GM12878 (cell line): ENCODE measurements at regions not wholly inside any gene's neighbourhood (a gene's known extent, or its start where the extent isn't known, plus 50 kb on each side); places are given as distances from the start of the nearest gene placed in this dataset.

Experiments
- ATF3 ChIP-seq: IDR thresholded peaks from 2 replicates; pipeline ENCODE4 v1.6.1; 2011; ENCODE audit warnings: low read depth, mild to moderate bottlenecking, low read length, moderate library complexity, borderline replicate concordance; ENCODE audit errors: extremely low read depth
- DPF2 ChIP-seq: fragments of 450-650 bp; IDR thresholded peaks from 2 replicates; pipeline ENCODE4 v1.6.1; 2017; ENCODE audit warnings: mild to moderate bottlenecking
- ESRRA ChIP-seq: IDR thresholded peaks from 2 replicates; pipeline ENCODE4 v1.6.1; 2012; ENCODE audit warnings: mild to moderate bottlenecking, low read length, improper control_type of control experiment
- ETV6 ChIP-seq, 2 experiments: fragments of 450-650 bp in 1 of 2; IDR thresholded peaks in 1 of 2; conservative IDR thresholded peaks in 1 of 2; 2 replicates each; pipeline ENCODE4 v1.6.1; 2014; ENCODE audit warnings: antibody characterized with exemption in 1 of 2, borderline replicate concordance in 1 of 2, low read depth in 1 of 2, mild to moderate bottlenecking in 1 of 2, moderate library complexity in 1 of 2
- HDAC6 ChIP-seq: fragments of 200-600 bp; sonication (generic); IDR thresholded peaks from one replicate; pipeline ENCODE4 v1.8.0; 2017; ENCODE audit warnings: antibody characterized with exemption; ENCODE audit not compliant: unreplicated experiment
- IRF3 ChIP-seq: fragments of 450-650 bp; IDR thresholded peaks from 2 replicates; pipeline ENCODE4 v1.6.1; 2014; ENCODE audit warnings: mild to moderate bottlenecking
- KDM1A ChIP-seq: fragments of 200-600 bp; sonication (generic); IDR thresholded peaks from 2 replicates; pipeline ENCODE4 v1.6.1; 2016; ENCODE audit warnings: borderline replicate concordance
- MTA2 ChIP-seq: fragments of 450-650 bp; IDR thresholded peaks from 2 replicates; pipeline ENCODE4 v1.6.1; 2016; ENCODE audit warnings: low read depth, mild to moderate bottlenecking, moderate library complexity
- NFYA ChIP-seq: IDR thresholded peaks from 2 replicates; pipeline ENCODE4 v1.6.1; 2011; ENCODE audit warnings: low read depth, mild to moderate bottlenecking, low read length, improper control_type of control experiment, borderline replicate concordance
- NRF1 ChIP-seq: conservative IDR thresholded peaks from 2 replicates; pipeline ENCODE4 v1.6.1; 2011; ENCODE audit warnings: mild to moderate bottlenecking, low read depth, low read length, improper control_type of control experiment
- PAX8 ChIP-seq: fragments of 450-650 bp; IDR thresholded peaks from 2 replicates; pipeline ENCODE4 v1.6.1; 2017; ENCODE audit warnings: mild to moderate bottlenecking, moderate library complexity
- PKNOX1 ChIP-seq: fragments of 450-650 bp; IDR thresholded peaks from 2 replicates; pipeline ENCODE4 v1.6.1; 2016; ENCODE audit warnings: mild to moderate bottlenecking
- RB1 ChIP-seq: fragments of 450-650 bp; formaldehyde crosslinking; IDR thresholded peaks from 2 replicates; pipeline ENCODE4 v1.6.1; 2017; ENCODE audit warnings: mild to moderate bottlenecking, borderline replicate concordance
- RELA ChIP-seq: fragments of 450-650 bp; IDR thresholded peaks from 2 replicates; pipeline ENCODE4 v1.8.0; 2014; ENCODE audit warnings: borderline replicate concordance; ENCODE audit not compliant: partially characterized antibody
- RELB ChIP-seq: fragments of 450-650 bp; IDR thresholded peaks from 2 replicates; pipeline ENCODE4 v1.6.1; 2017; ENCODE audit warnings: low read depth, mild to moderate bottlenecking, moderate library complexity
- SIN3A ChIP-seq: IDR thresholded peaks from 2 replicates; pipeline ENCODE4 v1.6.1; 2012; ENCODE audit warnings: low read depth, low read length, improper control_type of control experiment
- SMC3 ChIP-seq: IDR thresholded peaks from 2 replicates; pipeline ENCODE4 v1.6.1; 2011; ENCODE audit warnings: low read length, improper control_type of control experiment, borderline replicate concordance
- SREBF2 ChIP-seq: IDR thresholded peaks from 2 replicates; pipeline ENCODE4 v1.6.1; 2012; ENCODE audit warnings: mild to moderate bottlenecking, low read length
- SRF ChIP-seq, 2 experiments: IDR thresholded peaks; 2 replicates each; pipeline ENCODE4 v1.6.1; 2011; ENCODE audit warnings: low read depth in 2 of 2, low read length in 2 of 2, mild to moderate bottlenecking in 1 of 2, moderate library complexity in 1 of 2
- TCF12 ChIP-seq: IDR thresholded peaks from 2 replicates; pipeline ENCODE4 v1.6.1; 2011; ENCODE audit warnings: low read depth, mild to moderate bottlenecking, low read length
- ZNF207 ChIP-seq: fragments of 450-650 bp; IDR thresholded peaks from 2 replicates; pipeline ENCODE4 v1.6.1; 2014; ENCODE audit warnings: antibody characterized with exemption, mild to moderate bottlenecking, borderline replicate concordance
- ZNF622 ChIP-seq: fragments of 450-650 bp; IDR thresholded peaks from 2 replicates; pipeline ENCODE4 v1.6.1; 2017; ENCODE audit warnings: mild to moderate bottlenecking, inconsistent platforms
- ZNF687 ChIP-seq: fragments of 450-650 bp; IDR thresholded peaks from 2 replicates; pipeline ENCODE4 v1.6.1; 2017; ENCODE audit warnings: mild to moderate bottlenecking, moderate library complexity

- TF ChIP-seq IRF3 = no peak
- TF ChIP-seq RELA = peak; percentile 88
- TF ChIP-seq ZNF687 = no peak
- TF ChIP-seq TCF12 = 0 out of 2 replicates have a peak, but pooled peaks have one; percentile 20
- no peak for TF ChIP-seq SRF (IDR thresholded peaks at IDR 0.05; ENCODE audit: low read depth in 2 of 2, low read length in 2 of 2)
- no peak for TF ChIP-seq SREBF2
- TF ChIP-seq RB1 = no peak
- no peak for TF ChIP-seq HDAC6
- TF ChIP-seq ATF3 = no peak
- peak; percentile 72 for TF ChIP-seq DPF2
- TF ChIP-seq NFYA = no peak
- TF ChIP-seq SMC3 = no peak
- TF ChIP-seq RELB = peak; percentile 80; the same call in 1 of the 2 replicates
- TF ChIP-seq PAX8 = no peak
- TF ChIP-seq NRF1 = no peak
- 0 out of 4 replicates have a peak, but pooled peaks of 1 of the 2 experiments have one; percentile 12 for TF ChIP-seq ETV6 (conservative IDR thresholded peaks at IDR 0.05 in 1 of 2, IDR thresholded peaks at IDR 0.05 in 1 of 2; ENCODE audit: borderline replicate concordance in 1 of 2, low read depth in 1 of 2)
- TF ChIP-seq ESRRA = no peak
- TF ChIP-seq MTA2 = peak; percentile 28; the same call in 1 of the 2 replicates
- no peak for TF ChIP-seq KDM1A
- TF ChIP-seq SIN3A = no peak
- TF ChIP-seq ZNF207 = no peak
- 0 out of 2 replicates have a peak, but pooled peaks have one; percentile 26 for TF ChIP-seq PKNOX1
- TF ChIP-seq ZNF622 = no peak
Observed at GRCh38 chrX:87900320-87900908, 382.8 kb downstream of the KLHL4 start (continued).
